Uterus (tissue), 3 donors: ENCODE measurements at regions not wholly inside any gene's neighbourhood (a gene's known extent, or its start where the extent isn't known, plus 50 kb on each side); places are given as distances from the start of the nearest gene placed in this dataset.
"Not testable (repeated sequence)": the region's sequence is repeated elsewhere in the genome, so short reads cannot be mapped to it uniquely, and the experiment has no call there.

ENCODE experiments used
- DNase-seq, 2 donors: peaks; one replicate each; pipeline ENCODE4 v3.0.0-alpha.2; 2019 to 2020
- H3K27ac ChIP-seq, 2 donors: fragments of 200-600 bp; sonication (generic); 1 replicate in 1 of 2; 2 replicates in 1 of 2; pipeline ENCODE4 v1.5.1; 2016 to 2018
- H3K27me3 ChIP-seq, 2 donors: fragments of 200-600 bp; sonication (generic); one replicate each; pipeline ENCODE4 v1.5.1; 2018 to 2019; ENCODE audit warnings: control low read depth in 1 of 2
- H3K36me3 ChIP-seq, 2 donors: fragments of 200-600 bp; sonication (generic); one replicate each; pipeline ENCODE4 v1.5.1; 2019; ENCODE audit warnings: control low read depth in 1 of 2
- H3K4me1 ChIP-seq, 2 donors: fragments of 200-600 bp; sonication (generic); one replicate each; pipeline ENCODE4 v1.5.1; 2018 to 2019; ENCODE audit warnings: control low read depth in 1 of 2
- H3K4me3 ChIP-seq, 2 donors: fragments of 200-600 bp; sonication (generic); 1 replicate in 1 of 2; 2 replicates in 1 of 2; pipeline ENCODE4 v1.5.1; 2018 to 2019; ENCODE audit warnings: mild to moderate bottlenecking in 1 of 2
- H3K9me3 ChIP-seq, 2 donors: fragments of 200-600 bp; sonication (generic); one replicate each; pipeline ENCODE4 v1.5.1; 2019; ENCODE audit warnings: control low read depth in 1 of 2
- POLR2A ChIP-seq, 2 donors: fragments of 450-650 bp; IDR thresholded peaks; one replicate each; pipeline ENCODE4 v1.6.1; 2016; ENCODE audit warnings: antibody characterized with exemption in 2 of 2, mild to moderate bottlenecking in 1 of 2, moderate library complexity in 1 of 2
- intact Hi-C: fragments of 100-400 bp; cut with DNase I; formaldehyde crosslinking; loops from one replicate; pipeline ENCODE4 v1.15.1; 2023; ENCODE audit warnings: low total_unique reads
- TF ChIP-seq, protein P1 (sequence below), 4 experiments: fragments of 200-600 bp in 2 of 4; fragments of 450-650 bp in 2 of 4; sonication (generic) in 2 of 4; IDR thresholded peaks; one replicate each; pipeline ENCODE4 v1.5.1; 2016 to 2019; ENCODE audit warnings: antibody characterized with exemption in 4 of 4, mild to moderate bottlenecking in 2 of 4, moderate library complexity in 1 of 4
- donor health status: DM: yes; HTN: yes; CAD: no.

DNA sequence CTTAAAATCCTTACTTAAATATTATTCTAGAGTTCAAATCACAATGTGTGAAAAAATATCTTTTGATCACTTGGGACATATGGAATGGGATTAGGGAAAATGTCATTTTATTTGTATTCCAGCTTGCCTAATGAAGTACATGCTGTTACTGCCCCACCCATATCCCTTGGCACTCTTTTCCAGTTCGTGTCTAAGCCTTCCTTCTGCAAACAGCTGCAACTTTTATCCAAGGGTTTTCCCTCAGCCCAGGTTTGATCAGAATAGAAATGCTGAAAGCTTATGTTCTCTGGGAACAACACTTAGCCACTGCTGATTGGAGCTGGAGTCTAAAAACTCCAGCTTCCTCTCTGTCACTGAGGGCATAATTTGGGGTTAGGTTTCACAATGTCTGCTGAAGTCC, 214.1 kb upstream of the FAM3C start:
- no peaks in the 10 kb centered on the region for H3K36me3 ChIP-seq
- no peaks in the 10 kb centered on the region for H3K9me3 ChIP-seq
- intact Hi-C loops, result no loop called here
- H3K4me3 ChIP-seq, result no peak overlapping the region
- peaks cover 0 to 1% of the 10 kb centered on the region in 2 donors for H3K4me1 ChIP-seq
- TF ChIP-seq, protein P1, sequence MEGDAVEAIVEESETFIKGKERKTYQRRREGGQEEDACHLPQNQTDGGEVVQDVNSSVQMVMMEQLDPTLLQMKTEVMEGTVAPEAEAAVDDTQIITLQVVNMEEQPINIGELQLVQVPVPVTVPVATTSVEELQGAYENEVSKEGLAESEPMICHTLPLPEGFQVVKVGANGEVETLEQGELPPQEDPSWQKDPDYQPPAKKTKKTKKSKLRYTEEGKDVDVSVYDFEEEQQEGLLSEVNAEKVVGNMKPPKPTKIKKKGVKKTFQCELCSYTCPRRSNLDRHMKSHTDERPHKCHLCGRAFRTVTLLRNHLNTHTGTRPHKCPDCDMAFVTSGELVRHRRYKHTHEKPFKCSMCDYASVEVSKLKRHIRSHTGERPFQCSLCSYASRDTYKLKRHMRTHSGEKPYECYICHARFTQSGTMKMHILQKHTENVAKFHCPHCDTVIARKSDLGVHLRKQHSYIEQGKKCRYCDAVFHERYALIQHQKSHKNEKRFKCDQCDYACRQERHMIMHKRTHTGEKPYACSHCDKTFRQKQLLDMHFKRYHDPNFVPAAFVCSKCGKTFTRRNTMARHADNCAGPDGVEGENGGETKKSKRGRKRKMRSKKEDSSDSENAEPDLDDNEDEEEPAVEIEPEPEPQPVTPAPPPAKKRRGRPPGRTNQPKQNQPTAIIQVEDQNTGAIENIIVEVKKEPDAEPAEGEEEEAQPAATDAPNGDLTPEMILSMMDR (IDR thresholded peaks at IDR 0.05), result no peak
- TF ChIP-seq POLR2A (IDR thresholded peaks at IDR 0.05), result no peak
- H3K27me3 ChIP-seq, result no peaks in the 10 kb centered on the region
- no peak for DNase-seq
- H3K27ac ChIP-seq, result no peak overlapping the region

DNA sequence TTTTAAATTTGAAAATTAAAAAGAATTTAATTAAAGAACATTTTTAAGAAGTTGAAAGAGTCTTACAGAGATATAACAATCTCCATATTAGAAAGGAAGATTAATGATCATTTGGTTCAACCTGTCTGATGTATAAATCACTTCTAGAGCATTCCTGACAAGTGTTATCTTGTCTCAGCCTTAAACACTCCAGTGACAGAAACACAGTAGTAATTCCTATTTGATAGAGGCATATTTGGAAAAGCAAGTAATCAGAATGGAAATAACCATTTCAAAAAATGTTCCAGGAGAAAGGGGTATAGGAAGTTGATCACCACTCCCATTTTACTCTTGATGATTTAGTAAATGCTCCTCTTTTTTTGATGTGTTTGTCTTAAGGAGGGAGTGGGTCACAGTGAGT, 213.1 kb upstream of the FAM3C start:
- H3K4me1 ChIP-seq, result peaks cover 0 to 4% of the 10 kb centered on the region in 2 donors
- TF ChIP-seq, protein P1 (IDR thresholded peaks at IDR 0.05), result no peak
- no peak for TF ChIP-seq POLR2A (IDR thresholded peaks at IDR 0.05)

DNA sequence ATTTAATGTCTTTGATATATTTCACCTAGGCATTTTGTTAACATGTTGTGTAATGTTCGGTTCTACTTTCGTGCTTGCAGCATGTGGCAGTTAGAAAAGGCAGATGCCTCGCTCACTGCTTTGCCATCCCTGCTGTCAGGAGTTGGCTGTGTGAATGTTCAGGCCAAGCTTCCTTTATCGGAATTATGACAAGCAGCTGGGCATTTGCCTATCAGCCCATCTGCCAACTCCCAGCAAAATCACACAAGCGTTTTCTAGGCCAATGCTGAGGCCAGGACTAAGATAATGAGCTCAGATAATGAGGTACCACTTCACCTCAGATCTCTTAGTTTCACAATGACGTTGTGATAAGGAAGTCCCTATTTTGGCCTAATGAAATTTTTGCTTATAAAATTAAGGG, 212.7 kb upstream of the FAM3C start:
- no peaks in the 10 kb centered on the region for H3K27me3 ChIP-seq
- no peaks in the 10 kb centered on the region for H3K9me3 ChIP-seq
- DNase-seq, result no peak
- intact Hi-C loops, result no loop called here
- no peak for TF ChIP-seq POLR2A (IDR thresholded peaks at IDR 0.05)
- TF ChIP-seq, protein P1 (IDR thresholded peaks at IDR 0.05), result no peak
- no peak overlapping the region for H3K4me3 ChIP-seq
- H3K36me3 ChIP-seq, result no peaks in the 10 kb centered on the region
- H3K4me1 ChIP-seq, result peaks cover 0 to 4% of the 10 kb centered on the region in 2 donors
- no peak overlapping the region for H3K27ac ChIP-seq

More for the DNA sequence above, 213.1 kb upstream of the FAM3C start:
- intact Hi-C loops, result no loop called here
- Histone ChIP-seq H3K27me3 (no peaks in the 10 kb centered on the region), H3K27ac (no peak overlapping the region), H3K9me3 (no peaks in the 10 kb centered on the region), H3K36me3 (no peaks in the 10 kb centered on the region), H3K4me3 (no peak overlapping the region)
- DNase-seq, result no peak

DNA sequence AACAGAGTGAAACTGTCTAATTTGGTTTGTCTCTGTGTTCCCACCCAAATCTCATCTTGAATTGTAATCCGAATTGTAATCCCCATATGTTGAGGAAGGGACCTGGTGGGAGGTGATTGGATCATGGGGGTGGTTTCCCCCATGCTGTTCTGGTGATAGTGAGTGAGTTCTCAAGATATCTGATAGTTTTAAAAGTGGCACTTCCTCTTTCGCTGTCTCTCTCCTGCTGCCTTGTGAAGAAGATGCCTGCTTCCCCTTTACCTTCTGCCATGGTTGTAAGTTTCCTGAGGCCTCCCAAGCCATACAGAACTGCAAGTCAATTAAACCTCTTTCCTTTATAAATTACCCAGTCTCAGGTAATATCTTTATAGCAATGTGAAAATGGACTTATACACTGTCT, 212.1 kb upstream of the FAM3C start:
- H3K27me3 ChIP-seq, H3K4me3 ChIP-seq, DNase-seq, H3K36me3 ChIP-seq, intact Hi-C loops, H3K9me3 ChIP-seq, H3K4me1 ChIP-seq, H3K27ac ChIP-seq: not testable (repeated sequence)

DNA sequence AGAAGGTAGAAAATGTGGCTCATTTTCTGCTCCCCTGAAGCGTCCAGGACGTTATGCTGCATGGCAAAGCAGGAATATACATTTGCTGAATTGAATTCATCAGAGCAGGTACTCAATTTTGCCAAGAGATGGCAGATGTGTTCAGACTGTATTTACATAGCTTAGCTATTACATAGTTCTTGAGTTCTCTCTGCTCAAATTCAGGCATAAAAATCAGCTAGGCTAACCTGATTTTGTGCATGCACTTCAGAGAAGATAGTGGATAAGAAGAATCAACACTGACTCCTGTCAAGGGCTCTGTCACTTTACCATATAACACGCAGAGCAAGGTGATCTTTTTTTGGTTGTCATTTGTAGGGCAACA, 209.2 kb upstream of the FAM3C start:
- no peak for TF ChIP-seq POLR2A (IDR thresholded peaks at IDR 0.05)
- TF ChIP-seq, protein P1 (IDR thresholded peaks at IDR 0.05), result no peak
- no peak for DNase-seq
- no peak overlapping the region for H3K4me3 ChIP-seq
- H3K27ac ChIP-seq, result peak overlapping the region in 1 of 2 donors; percentile 18
- H3K27me3 ChIP-seq, result no peaks in the 10 kb centered on the region
- intact Hi-C loops, result no loop called here
- peaks cover 0 to 4% of the 10 kb centered on the region in 2 donors for H3K4me1 ChIP-seq
- no peaks in the 10 kb centered on the region for H3K36me3 ChIP-seq
- H3K9me3 ChIP-seq, result no peaks in the 10 kb centered on the region

DNA sequence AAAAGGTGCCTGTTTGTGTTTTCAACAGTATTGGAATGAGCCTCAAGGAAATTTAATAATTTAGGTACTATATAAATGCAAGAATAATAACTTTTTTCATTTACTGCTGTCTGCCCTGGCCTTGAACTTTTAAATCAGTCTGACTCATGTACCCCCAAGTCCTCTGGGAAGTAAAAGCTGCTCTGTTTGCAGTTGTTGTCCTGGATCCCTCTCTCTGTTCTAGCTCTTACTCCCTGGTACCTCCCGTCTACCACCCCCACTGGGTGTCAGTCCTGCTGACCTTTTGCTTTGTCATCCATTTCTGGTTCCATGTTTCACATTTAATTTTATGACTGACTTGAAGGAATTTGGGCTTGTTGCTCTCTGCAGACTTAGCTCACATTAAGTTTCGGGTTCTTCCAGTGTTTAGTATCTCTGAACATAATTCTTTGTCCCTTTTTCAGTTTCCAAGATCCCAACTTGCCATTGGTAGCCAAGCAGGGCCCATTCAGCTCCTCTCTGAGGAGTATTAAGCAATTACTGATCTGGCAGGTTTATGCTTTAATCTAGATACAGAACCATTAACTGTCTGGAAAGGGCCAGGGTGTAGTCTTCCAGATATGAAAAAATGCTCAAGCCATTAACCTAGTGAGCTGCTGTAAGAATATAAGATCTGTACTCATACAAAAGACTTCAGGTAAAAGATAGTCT, 208.7 kb upstream of the FAM3C start:
- TF ChIP-seq, protein P1 (IDR thresholded peaks at IDR 0.05), result no peak
- TF ChIP-seq POLR2A (IDR thresholded peaks at IDR 0.05), result no peak
- no peaks in the 10 kb centered on the region for H3K27me3 ChIP-seq
- intact Hi-C loops, result no loop called here
- H3K36me3 ChIP-seq, result no peaks in the 10 kb centered on the region
- DNase-seq, result no peak
- no peaks in the 10 kb centered on the region for H3K9me3 ChIP-seq
- peaks cover 0 to 4% of the 10 kb centered on the region in 2 donors for H3K4me1 ChIP-seq
- peak overlapping the region in 1 of 2 donors; percentile 18 for H3K27ac ChIP-seq
- no peak overlapping the region for H3K4me3 ChIP-seq
